ENCODE measurements at regions not wholly inside any gene's neighbourhood (a gene's known extent, or its start where the extent isn't known, plus 50 kb on each side); places are given as distances from the start of the nearest gene placed in this dataset.

- no peaks in the 10 kb centered on the region for H3K4me1 ChIP-seq
- intact Hi-C loops (cut with DNase I), result no loop called here
- DNase-seq, result no peak
- H3K9ac ChIP-seq (ENCODE audit: low read depth in 2 of 2, low read length in 2 of 2), result no peak overlapping the region
- H3K36me3 ChIP-seq, result no peaks in the 10 kb centered on the region
- no peaks in the 10 kb centered on the region for H3K9me3 ChIP-seq
- no peak for TF ChIP-seq CTCF (IDR thresholded peaks at IDR 0.05)
- H3K4me3 ChIP-seq, result no peak overlapping the region
- H3K27me3 ChIP-seq, result no peaks in the 10 kb centered on the region
- H3K27ac ChIP-seq, result no peak overlapping the region
Measured at GRCh38 chr13:99808786-99809185, 162.8 kb downstream of the ZIC5 start.

- no peaks in the 10 kb centered on the region for H3K36me3 ChIP-seq
- DNase-seq, result no peak
- no peak overlapping the region for H3K9ac ChIP-seq (ENCODE audit: low read depth in 2 of 2, low read length in 2 of 2)
- H3K9me3 ChIP-seq, result no peaks in the 10 kb centered on the region
- no peak overlapping the region for H3K27ac ChIP-seq
- intact Hi-C loops (cut with DNase I), result no loop called here
- H3K27me3 ChIP-seq, result no peaks in the 10 kb centered on the region
- no peak for TF ChIP-seq CTCF (IDR thresholded peaks at IDR 0.05)
- H3K4me3 ChIP-seq, result no peak overlapping the region
- no peaks in the 10 kb centered on the region for H3K4me1 ChIP-seq
Measured at GRCh38 chr13:99806671-99807070, 164.9 kb downstream of the ZIC5 start.

GRCh38 chr13:99805361-99805760, 166.2 kb downstream of the ZIC5 start:
- no peak overlapping the region for H3K4me3 ChIP-seq
- intact Hi-C loops (cut with DNase I), result no loop called here
- no peak for DNase-seq

GRCh38 chr13:99803141-99803540, 168.4 kb downstream of the ZIC5 start:
- no peaks in the 10 kb centered on the region for H3K4me1 ChIP-seq
- intact Hi-C loops (cut with DNase I), result no loop called here
- no peak overlapping the region for H3K4me3 ChIP-seq
- no peak for DNase-seq
- no peak for TF ChIP-seq CTCF (IDR thresholded peaks at IDR 0.05)
- no peaks in the 10 kb centered on the region for H3K27me3 ChIP-seq
- H3K36me3 ChIP-seq, result no peaks in the 10 kb centered on the region
- H3K9ac ChIP-seq (ENCODE audit: low read depth in 2 of 2, low read length in 2 of 2), result no peak overlapping the region
- no peak overlapping the region for H3K27ac ChIP-seq
- no peaks in the 10 kb centered on the region for H3K9me3 ChIP-seq

More at GRCh38 chr13:99805361-99805760, 166.2 kb downstream of the ZIC5 start:
- Histone ChIP-seq H3K27ac (no peak overlapping the region), H3K4me1 (no peaks in the 10 kb centered on the region), H3K9ac (ENCODE audit: low read depth in 2 of 2, low read length in 2 of 2) (no peak overlapping the region), H3K9me3 (no peaks in the 10 kb centered on the region), H3K36me3 (no peaks in the 10 kb centered on the region), H3K27me3 (no peaks in the 10 kb centered on the region)
- TF ChIP-seq CTCF (IDR thresholded peaks at IDR 0.05), result no peak

- no peak overlapping the region for H3K27ac ChIP-seq
- no peak for TF ChIP-seq CTCF (IDR thresholded peaks at IDR 0.05)
- intact Hi-C loops (cut with DNase I), result no loop called here
- no peaks in the 10 kb centered on the region for H3K36me3 ChIP-seq
- no peaks in the 10 kb centered on the region for H3K9me3 ChIP-seq
- no peak for DNase-seq
- no peak overlapping the region for H3K4me3 ChIP-seq
- H3K27me3 ChIP-seq, result no peaks in the 10 kb centered on the region
- H3K4me1 ChIP-seq, result no peaks in the 10 kb centered on the region
- H3K9ac ChIP-seq (ENCODE audit: low read depth in 2 of 2, low read length in 2 of 2), result no peak overlapping the region
Measured at GRCh38 chr13:99802416-99802815, 169.2 kb downstream of the ZIC5 start.

- no peak overlapping the region for H3K9ac ChIP-seq (ENCODE audit: low read depth in 2 of 2, low read length in 2 of 2)
- no peaks in the 10 kb centered on the region for H3K36me3 ChIP-seq
- no peaks in the 10 kb centered on the region for H3K4me1 ChIP-seq
- intact Hi-C loops (cut with DNase I), result no loop called here
- no peak overlapping the region for H3K4me3 ChIP-seq
- DNase-seq, result no peak
- no peaks in the 10 kb centered on the region for H3K27me3 ChIP-seq
- no peak overlapping the region for H3K27ac ChIP-seq
- H3K9me3 ChIP-seq, result no peaks in the 10 kb centered on the region
- TF ChIP-seq CTCF (IDR thresholded peaks at IDR 0.05), result no peak
Measured at GRCh38 chr13:99800951-99801350, 170.6 kb downstream of the ZIC5 start.
